COLO668 (cell line): ENCODE measurements at regions not wholly inside any gene's neighbourhood (a gene's known extent, or its start where the extent isn't known, plus 50 kb on each side); places are given as distances from the start of the nearest gene placed in this dataset.
"Not testable (repeated sequence)": the region's sequence is repeated elsewhere in the genome, so short reads cannot be mapped to it uniquely, and the experiment has no call there.

ENCODE experiments used
- DNase-seq: peaks from one replicate; lab custom pipeline; 2025; ENCODE audit not compliant: unreplicated experiment; lab: John Stamatoyannopoulos, UW

- no peak for DNase-seq
Observed at GRCh38 chr6:128738112-128738511, 144.8 kb upstream of the LAMA2 start.

- DNase-seq: no peak
Observed at GRCh38 chr6:128736780-128737179, 146.2 kb upstream of the LAMA2 start.

DNA sequence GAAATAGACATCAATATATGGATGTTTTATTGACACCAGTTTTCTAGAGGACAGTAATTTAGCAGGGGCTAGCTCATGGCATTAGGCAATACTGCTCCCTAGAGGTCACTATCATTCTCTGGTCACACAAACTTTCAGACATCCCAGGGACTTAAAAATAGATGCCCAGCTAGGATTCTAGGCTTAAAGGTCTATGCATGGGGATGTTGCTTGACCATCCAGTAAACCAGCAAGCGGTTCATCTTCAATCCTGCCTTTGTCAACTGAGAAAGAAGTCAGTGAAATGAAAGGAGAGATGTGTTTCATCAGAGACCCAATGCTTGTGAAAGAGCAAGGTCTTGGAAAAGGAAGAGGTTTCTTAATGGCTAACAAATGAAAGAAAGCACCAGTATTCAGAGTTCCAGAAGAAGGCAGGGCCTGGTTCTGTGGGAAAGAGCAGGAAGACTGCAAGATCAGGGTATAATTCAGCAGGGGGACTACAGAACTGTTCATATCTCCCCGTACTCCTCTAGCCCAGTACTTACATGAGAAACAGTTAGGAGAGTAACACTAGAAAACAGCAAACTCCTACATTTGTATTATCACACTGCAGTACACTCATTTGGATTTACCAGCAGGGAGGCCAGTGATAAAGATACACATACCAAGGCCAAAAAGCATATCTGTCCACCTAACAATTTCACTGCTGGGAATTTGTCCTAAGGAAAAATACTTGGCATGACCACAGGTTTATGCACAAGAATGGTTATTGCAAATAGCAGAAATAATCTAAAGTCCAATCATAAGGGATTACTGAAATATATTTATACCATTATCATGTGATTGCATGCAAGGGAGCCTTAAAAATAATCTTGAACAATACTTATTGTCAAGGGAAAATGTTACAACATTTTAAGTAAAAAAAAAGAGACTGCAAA is 151.4 kb upstream of the LAMA2 start:
- DNase-seq: no peak

DNA sequence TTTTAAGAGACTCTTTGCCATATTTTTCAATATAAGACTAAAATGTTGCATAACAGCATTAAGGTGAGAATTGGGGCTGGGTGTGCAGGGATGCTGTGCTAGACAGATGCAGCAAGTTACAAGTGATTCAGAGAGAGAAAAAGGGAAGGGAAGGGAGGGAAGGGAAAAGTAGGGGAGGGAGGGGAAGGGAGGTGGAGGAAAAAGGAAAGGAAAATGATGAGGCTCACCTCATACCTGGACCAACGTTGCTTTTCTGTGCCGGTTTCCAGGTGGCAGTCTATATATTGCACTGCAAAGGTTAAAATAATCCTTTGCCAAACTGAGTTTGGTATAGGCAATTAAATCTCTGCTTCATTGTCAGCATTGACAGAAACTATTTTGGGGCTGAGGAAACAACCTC is 155.4 kb upstream of the LAMA2 start:
- DNase-seq: no peak

- DNase-seq: peak; percentile 1
Observed at GRCh38 chr6:128725271-128726233, 157.4 kb upstream of the LAMA2 start.

- DNase-seq: no peak
Observed at GRCh38 chr6:128724738-128725137, 158.2 kb upstream of the LAMA2 start.

- no peak for DNase-seq
Observed at GRCh38 chr6:128723667-128724066, 159.3 kb upstream of the LAMA2 start.

DNA sequence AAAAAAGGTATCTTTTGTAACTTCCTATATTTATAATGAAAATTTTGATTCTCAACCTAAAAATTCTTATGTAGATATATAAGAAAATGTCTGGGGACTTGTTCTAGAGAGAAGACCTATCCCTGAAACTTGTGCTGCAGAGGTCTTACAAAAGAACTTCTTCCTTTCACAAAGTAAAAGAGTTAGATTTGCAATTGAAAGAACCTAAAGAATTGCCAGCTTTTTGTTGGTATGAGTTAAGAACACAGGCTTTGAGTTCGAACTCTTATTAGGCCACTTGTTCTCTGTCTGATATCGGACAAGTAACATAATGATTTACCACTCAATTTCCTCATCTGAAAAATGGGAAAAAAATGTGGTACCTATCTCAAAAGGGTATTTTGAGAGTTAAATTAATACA is 162.0 kb upstream of the LAMA2 start:
- no peak for DNase-seq

GRCh38 chr6:128719786-128720185 is 163.2 kb upstream of the LAMA2 start:
- DNase-seq: no peak

- DNase-seq: no peak
Observed at GRCh38 chr6:128713461-128713860, 169.5 kb upstream of the LAMA2 start.

DNA sequence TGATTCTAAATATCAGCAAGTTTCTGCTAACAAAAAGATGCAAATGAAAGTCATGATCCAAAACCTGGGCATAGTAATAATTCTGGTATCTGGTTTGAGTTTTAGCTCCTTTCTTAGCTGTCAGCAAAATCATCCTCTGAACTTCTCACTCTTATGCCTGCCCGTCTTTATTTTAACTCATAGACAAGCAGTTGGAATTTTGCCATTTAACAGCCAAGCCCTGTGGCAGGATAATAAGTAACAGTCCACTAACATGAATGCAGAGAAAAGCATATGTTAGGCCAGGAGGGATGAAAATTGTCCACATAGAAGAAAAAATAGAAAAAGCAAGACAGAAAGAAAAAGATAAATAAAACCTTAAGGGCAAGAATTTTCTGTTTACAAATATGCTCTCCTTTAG is 170.0 kb upstream of the LAMA2 start:
- no peak for DNase-seq

- no peak for DNase-seq
Observed at GRCh38 chr6:128711149-128711548, 171.8 kb upstream of the LAMA2 start.

DNA sequence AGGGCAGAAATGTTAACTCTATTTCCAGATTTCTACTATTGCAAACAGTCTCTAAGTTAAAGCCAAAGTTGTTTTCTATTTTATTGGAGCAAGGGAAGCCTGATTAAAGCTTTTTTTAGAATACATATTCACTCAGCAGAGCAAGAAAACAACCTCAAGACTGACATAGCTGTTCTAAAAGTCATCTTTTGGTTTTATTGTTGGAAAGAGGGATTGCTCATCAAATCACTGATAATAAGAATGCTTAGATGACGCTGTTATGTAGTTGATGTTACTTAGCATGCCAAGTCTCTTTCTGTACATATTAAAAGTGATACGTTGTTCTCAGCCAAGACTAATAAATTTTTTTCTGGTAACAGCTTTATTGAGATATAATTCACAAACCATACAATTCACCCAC is 172.6 kb upstream of the LAMA2 start:
- no peak for DNase-seq

DNA sequence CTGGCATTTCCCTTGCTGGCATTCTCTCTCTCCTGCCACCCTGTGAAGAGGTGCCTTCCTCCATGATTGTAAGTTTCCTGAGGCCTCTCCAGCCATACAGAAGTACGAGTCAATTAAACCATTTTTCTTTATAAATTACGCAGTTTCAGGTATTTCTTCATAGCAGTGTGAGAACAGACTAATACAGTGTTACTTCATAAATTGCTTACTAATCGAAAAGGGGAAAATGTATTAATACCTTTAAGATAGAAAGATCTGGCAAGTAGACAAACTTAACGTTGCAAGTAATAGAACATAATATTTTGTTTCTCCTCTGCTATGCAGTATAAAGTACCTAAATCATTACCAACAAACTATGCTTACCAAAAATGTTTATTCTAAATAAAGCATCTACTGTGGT is 178.3 kb upstream of the LAMA2 start:
- DNase-seq: no peak

DNA sequence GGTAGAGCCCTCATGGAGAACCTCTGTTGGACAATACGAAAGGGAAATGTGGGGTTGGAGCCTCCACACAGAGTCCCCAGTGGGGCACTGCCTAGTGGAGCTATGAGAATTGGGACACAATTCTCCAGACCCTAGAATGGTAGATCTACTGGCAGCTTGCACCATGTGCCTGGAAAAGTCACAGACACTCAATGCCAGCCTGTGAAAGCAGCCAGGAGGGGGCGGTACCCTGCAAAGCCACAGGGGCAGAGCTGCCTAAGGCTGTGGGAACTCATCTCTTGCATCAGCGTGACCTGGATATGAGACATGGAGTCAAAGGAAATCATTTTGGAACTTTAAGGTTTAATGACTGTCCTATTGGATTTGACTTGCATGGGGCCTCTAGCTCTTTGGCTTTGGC is 179.1 kb upstream of the LAMA2 start:
- not testable (repeated sequence) for DNase-seq

DNA sequence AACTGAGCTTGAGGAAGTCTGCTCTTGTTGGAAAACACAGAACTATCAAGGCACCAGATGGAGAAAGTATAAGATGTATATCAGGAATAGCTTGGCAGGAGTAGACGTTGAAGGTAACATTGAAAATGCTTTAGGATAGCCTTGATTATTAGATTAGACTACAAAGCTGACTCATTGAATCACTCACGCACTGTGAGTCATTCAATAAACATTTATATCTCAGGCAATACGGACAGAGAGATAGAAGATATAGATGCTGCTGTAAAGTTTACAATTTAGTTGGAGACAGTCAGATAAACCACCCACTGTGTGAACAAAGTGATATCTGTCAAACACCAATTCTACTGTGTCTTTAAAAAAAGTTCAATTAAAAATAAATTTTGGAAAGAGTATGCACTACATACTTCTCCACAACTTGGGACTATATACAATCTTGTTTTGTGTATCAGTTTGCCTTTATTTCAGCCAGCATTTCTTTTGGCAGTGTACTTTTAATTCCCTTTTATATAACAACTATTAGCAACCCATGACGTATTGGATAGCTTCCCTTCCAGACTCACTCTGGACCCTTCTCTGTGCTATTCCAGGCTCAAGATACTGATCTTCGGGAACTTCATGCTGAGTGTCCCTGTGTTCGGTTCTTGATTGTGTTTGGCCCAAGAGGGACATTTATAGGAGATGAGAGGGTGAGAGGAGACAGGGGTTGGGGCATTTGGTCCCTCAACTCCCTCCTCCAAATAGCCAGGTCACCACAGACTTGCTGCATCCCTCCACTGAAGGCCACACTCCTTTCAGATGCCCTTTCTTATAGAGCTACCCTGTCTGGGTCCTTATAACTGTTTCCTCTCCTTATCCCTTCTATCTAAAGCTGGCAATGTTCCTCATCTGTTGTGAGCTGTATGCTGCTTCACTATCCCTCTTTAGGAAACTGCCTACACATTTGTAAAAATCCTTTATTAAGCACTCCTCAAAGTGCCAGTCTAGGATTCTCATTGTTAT is 176.6 kb upstream of the PTPRK start:
- DNase-seq: no peak

- no peak for DNase-seq
Observed at GRCh38 chr6:128694303-128695009, 174.1 kb upstream of the PTPRK start.

DNA sequence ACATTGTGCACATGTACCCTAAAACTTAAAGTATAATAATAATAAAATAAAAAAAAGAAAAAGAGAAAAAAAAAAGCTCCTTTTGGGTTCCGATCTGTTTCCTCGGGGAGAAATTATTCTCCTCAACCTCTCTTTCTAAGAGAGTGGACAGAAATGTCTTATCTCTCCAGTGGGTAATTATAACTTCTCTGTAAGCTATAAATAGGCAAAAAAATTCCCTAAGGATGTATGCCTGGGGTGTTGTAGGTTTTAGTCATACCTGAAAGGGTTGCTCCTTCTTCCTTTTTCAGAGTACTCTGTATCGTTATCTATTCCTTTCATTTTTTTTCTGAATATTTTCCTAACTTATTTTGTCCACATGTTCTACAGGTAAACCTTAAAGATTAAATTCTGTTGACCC is 169.7 kb upstream of the PTPRK start:
- DNase-seq: no peak

DNA sequence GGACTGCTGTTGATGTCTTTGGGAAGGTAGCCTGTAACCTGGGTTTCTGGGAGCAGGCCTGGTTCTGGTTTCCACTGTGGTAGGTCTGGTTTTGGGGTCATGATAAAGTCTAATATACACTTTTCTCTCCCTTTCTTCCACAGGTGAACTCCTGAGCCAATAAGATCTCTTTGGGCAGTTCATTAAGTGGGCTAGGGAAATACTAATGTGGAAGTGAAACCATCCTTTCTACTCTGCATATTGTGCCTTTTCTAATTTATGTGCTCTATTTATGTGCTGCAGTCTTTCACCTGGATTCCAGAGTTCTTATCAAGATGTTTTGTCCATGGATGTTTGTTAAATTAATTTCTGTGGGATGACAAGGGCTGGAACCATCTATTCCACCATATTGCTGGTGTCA is 165.7 kb upstream of the PTPRK start:
- no peak for DNase-seq

DNA sequence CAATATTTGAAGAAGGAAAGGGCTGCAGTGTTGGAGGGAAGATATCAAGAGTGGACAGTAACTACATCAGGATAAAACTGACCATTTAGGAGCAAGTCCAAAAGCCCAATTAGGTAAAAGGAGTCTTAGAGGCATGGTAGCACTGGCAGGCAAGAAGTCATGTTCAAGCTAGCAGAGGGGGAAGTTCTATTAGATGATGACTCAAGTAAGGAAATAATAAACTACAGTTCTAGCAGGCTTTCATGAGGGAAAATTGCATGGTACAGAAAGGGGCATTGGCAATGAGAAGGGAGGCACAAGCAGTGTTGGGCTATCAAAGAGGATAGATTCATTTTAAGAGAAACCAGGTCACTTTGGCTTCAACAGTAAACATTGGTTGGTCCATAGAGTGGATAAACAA is 156.1 kb upstream of the PTPRK start:
- no peak for DNase-seq
